HepG2 (cell line): ENCODE measurements at regions not wholly inside any gene's neighbourhood (a gene's known extent, or its start where the extent isn't known, plus 50 kb on each side); places are given as distances from the start of the nearest gene placed in this dataset.

Experiments
- ATAC-seq: fragments of 200-7000 bp; cut with Tn5 transposase; 3 replicates; pipeline ENCODE4 v1.9.1; 2020; ENCODE audit warnings: mild to moderate bottlenecking, moderate library complexity
- BruUV-seq: library from RNA; stranded (reverse); fragments of 400-500 nt; replicated peaks from 2 replicates; lab custom pipeline; 2021; lab: Mats Ljungman, UMichigan
- CTCF ChIA-PET: fragments of 300-600 bp; formaldehyde crosslinking; extraction: SDS; loops from one replicate; lab custom pipeline; 2021; ENCODE audit warnings: low total read pairs, inconsistent platforms, low intra/inter-chr PET ratio; lab: Yijun Ruan, JAX
- POLR2A ChIA-PET: fragments of 350-600 bp; sonication (Branson Sonifier 250); formaldehyde crosslinking; loops from one replicate; lab custom pipeline; 2020; ENCODE audit warnings: antibody characterized with exemption, inconsistent platforms; lab: Yijun Ruan, JAX
- DNase-seq: peaks from one replicate; pipeline ENCODE4 v3.0.0-alpha.2; 2015; ENCODE audit warnings: low spot score
- FAIRE-seq: peaks from 3 replicates; lab custom pipeline; 2011; peaks lifted over from hg19 to GRCh38; lab: Jason Lieb, UNC
- H2AFZ ChIP-seq: one replicate; pipeline ENCODE4 v1.6.1; 2011; ENCODE audit warnings: low read length, inconsistent platforms
- H3K27ac ChIP-seq: fragments of 300-600 bp; 3 replicates; pipeline ENCODE4 v1.8.0; 2011; ENCODE audit warnings: mixed run types, mild to moderate bottlenecking, mixed read lengths, low read length, inconsistent platforms; ENCODE audit not compliant: insufficient read depth; ENCODE audit errors: extremely low read length
- H3K27me3 ChIP-seq, 2 experiments: fragments of 200-600 bp in 1 of 2; 2 replicates in 1 of 2; 3 replicates in 1 of 2; pipeline versions ENCODE4 v1.6.0 to v1.8.0; 2011; ENCODE audit warnings: low read length in 2 of 2, mild to moderate bottlenecking in 2 of 2, moderate library complexity in 2 of 2, inconsistent platforms in 1 of 2; ENCODE audit not compliant: insufficient read depth in 2 of 2, control insufficient read depth in 1 of 2
- H3K36me3 ChIP-seq, 2 experiments: fragments of 200-600 bp in 1 of 2; replicated peaks in 1 of 2; 2 replicates in 1 of 2; 3 replicates in 1 of 2; pipeline versions ENCODE4 v1.5.1 to v1.8.0; 2011; ENCODE audit warnings: low read length in 2 of 2, inconsistent platforms in 1 of 2; ENCODE audit not compliant: insufficient read depth in 2 of 2, control insufficient read depth in 1 of 2
- H3K4me1 ChIP-seq: 2 replicates; pipeline ENCODE4 v1.5.1; 2012; ENCODE audit warnings: low read length, inconsistent platforms; ENCODE audit not compliant: insufficient read depth
- H3K4me2 ChIP-seq: 2 replicates; pipeline ENCODE4 v1.6.0; 2011; ENCODE audit warnings: low read depth, low read length, inconsistent platforms
- H3K4me3 ChIP-seq, 3 experiments: fragments of 200-600 bp in 1 of 3; sonication (generic), shearing (Covaris generic) in 1 of 3; replicated peaks in 1 of 3; 2 replicates each; pipeline ENCODE4 v1.5.1; 2011 to 2016; ENCODE audit warnings: low read length in 3 of 3, inconsistent platforms in 2 of 3, low read depth in 2 of 3, mild to moderate bottlenecking in 2 of 3, control low read depth in 1 of 3, mixed read lengths in 1 of 3; ENCODE audit not compliant: insufficient read depth in 1 of 3
- H3K79me2 ChIP-seq: one replicate; pipeline ENCODE4 v1.6.1; 2011; ENCODE audit warnings: low read length, inconsistent platforms; ENCODE audit not compliant: insufficient read depth
- H3K9ac ChIP-seq: 2 replicates; pipeline ENCODE4 v1.6.0; 2011; ENCODE audit warnings: mild to moderate bottlenecking, low read depth, low read length, inconsistent platforms; ENCODE audit not compliant: insufficient read depth
- H3K9me3 ChIP-seq: 2 replicates; pipeline ENCODE4 v1.5.1; 2012; ENCODE audit warnings: mild to moderate bottlenecking, low read length
- H4K20me1 ChIP-seq: 2 replicates; pipeline ENCODE4 v1.6.0; 2011; ENCODE audit warnings: inconsistent platforms, mild to moderate bottlenecking, low read length, moderate library complexity; ENCODE audit not compliant: insufficient read depth
- FOSL2 ChIP-seq: sonication (generic); formaldehyde crosslinking; IDR thresholded peaks from 2 replicates; pipeline ENCODE4 v1.4.0; 2020; ENCODE audit warnings: missing genetic modification reagents
- FOXA3 ChIP-seq: IDR thresholded peaks from 2 replicates; pipeline ENCODE4 v1.6.1; 2016; ENCODE audit warnings: missing genetic modification reagents, missing compliant biosample characterization
- KAT2B ChIP-seq: fragments of 150-350 bp; IDR thresholded peaks from 2 replicates; pipeline ENCODE4 v1.6.1; 2014; ENCODE audit warnings: low read depth, low read length, borderline replicate concordance
- SIX4 ChIP-seq: sonication (generic); formaldehyde crosslinking; IDR thresholded peaks from 2 replicates; pipeline ENCODE4 v1.4.0; 2020; ENCODE audit warnings: missing genetic modification reagents
- ZNF317 ChIP-seq: sonication (generic); formaldehyde crosslinking; IDR thresholded peaks from 2 replicates; pipeline ENCODE4 v1.5.0; 2020; ENCODE audit warnings: mild to moderate bottlenecking, missing genetic modification reagents
- ZNF570 ChIP-seq: sonication (generic); formaldehyde crosslinking; IDR thresholded peaks from 2 replicates; pipeline ENCODE4 v1.4.0; 2020; ENCODE audit warnings: mild to moderate bottlenecking, missing genetic modification reagents, borderline replicate concordance
- WGBS: methylation state at CpG from one replicate; pipeline ENCODE4 v1.1.6; 2017; ENCODE audit warnings: low lambda C conversion rate; 5-methylcytosine and 5-hydroxymethylcytosine counted together
- in situ Hi-C: cut with HindIII; loops from 2 replicates; pipeline ENCODE4 v1.10.0; 2017; ENCODE audit warnings: low pct_unique_long_range_greater_than_20kb; ENCODE audit not compliant: extremely low pct_ligation_motif_present
- intact Hi-C: fragments of 100-400 bp; cut with micrococcal nuclease; formaldehyde crosslinking; loops from one replicate; pipeline ENCODE4 v1.10.0; 2022; ENCODE audit not compliant: unreplicated experiment
- TF ChIP-seq, protein P1 (sequence below): sonication (generic); formaldehyde crosslinking; IDR thresholded peaks from 2 replicates; pipeline ENCODE4 v1.8.0; 2023; ENCODE audit warnings: mild to moderate bottlenecking, missing genetic modification reagents
- TF ChIP-seq, protein P2 (sequence below): sonication (generic); formaldehyde crosslinking; IDR thresholded peaks from 2 replicates; pipeline ENCODE4 v1.5.0; 2020; ENCODE audit warnings: mild to moderate bottlenecking, missing genetic modification reagents

DNA sequence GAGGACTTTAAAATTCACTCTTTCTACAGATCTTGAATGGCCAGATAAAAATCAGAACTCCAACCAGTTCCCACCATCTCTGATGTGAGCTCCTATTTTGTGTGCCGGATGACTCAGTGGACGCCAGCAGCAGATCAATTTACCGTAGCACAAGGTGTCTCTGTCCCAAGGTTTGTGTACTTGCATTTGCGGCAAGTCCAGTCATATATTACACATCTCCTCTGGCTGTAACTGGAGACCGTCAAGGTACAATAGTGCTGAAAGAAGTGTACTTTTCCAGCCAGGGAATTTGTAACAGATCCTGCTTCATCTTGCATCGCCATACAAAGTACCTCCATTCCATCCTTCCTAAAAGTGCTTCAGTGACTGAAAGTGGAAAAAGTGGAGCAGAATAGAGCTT is 108.2 kb upstream of the SORBS2 start:
- Histone ChIP-seq H3K4me2 (no peak overlapping the region), H3K4me1 (peaks cover 21% of the 10 kb centered on the region), H3K27ac (no peak overlapping the region), H3K9me3 (no peaks in the 10 kb centered on the region), H3K4me3 (no peak overlapping the region), H3K79me2 (no peaks in the 10 kb centered on the region), H3K36me3 (no peaks in the 10 kb centered on the region), H3K9ac (no peak overlapping the region), H2AFZ (no peak overlapping the region), H4K20me1 (no peaks in the 10 kb centered on the region), H3K27me3 (peaks cover 0 to 9% of the 10 kb centered on the region in 2 experiments; a peak in 2 of 5 replicates)
- WGBS: 8% methylated on average over 6 of the region's 6 CpGs
- no peak for FAIRE-seq
- intact Hi-C loops: no loop called here
- ChIA-PET POLR2A (no interaction called here), CTCF (no interaction called here)
- in situ Hi-C loops: no loop called here
- BruUV-seq: no TSS peak
- peak; percentile 43; the same call in 2 of the 3 replicates for ATAC-seq
- TF ChIP-seq ZNF570 (CRISPR knock-in tag) (no peak), ZNF317 (CRISPR knock-in tag) (peak; percentile 39; the same call in 1 of the 2 replicates), SIX4 (CRISPR knock-in tag) (0 out of 2 replicates have a peak, but pooled peaks have one; percentile 23), KAT2B (no peak), FOXA3 (CRISPR knock-in tag) (0 out of 2 replicates have a peak, but pooled peaks have one; percentile 7), FOSL2 (CRISPR knock-in tag) (peak; percentile 82)
- TF ChIP-seq, protein P1, sequence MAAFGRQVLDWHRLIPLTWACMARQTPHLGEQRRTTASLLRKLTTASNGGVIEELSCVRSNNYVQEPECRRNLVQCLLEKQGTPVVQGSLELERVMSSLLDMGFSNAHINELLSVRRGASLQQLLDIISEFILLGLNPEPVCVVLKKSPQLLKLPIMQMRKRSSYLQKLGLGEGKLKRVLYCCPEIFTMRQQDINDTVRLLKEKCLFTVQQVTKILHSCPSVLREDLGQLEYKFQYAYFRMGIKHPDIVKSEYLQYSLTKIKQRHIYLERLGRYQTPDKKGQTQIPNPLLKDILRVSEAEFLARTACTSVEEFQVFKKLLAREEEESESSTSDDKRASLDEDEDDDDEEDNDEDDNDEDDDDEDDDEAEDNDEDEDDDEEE (CRISPR knock-in tag): no peak
- TF ChIP-seq, protein P2, sequence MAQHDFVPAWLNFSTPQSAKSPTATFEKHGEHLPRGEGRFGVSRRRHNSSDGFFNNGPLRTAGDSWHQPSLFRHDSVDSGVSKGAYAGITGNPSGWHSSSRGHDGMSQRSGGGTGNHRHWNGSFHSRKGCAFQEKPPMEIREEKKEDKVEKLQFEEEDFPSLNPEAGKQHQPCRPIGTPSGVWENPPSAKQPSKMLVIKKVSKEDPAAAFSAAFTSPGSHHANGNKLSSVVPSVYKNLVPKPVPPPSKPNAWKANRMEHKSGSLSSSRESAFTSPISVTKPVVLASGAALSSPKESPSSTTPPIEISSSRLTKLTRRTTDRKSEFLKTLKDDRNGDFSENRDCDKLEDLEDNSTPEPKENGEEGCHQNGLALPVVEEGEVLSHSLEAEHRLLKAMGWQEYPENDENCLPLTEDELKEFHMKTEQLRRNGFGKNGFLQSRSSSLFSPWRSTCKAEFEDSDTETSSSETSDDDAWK (CRISPR knock-in tag): no peak
- DNase-seq: peak; percentile 65
